G401 (cell line): ENCODE measurements at regions not wholly inside any gene's neighbourhood (a gene's known extent, or its start where the extent isn't known, plus 50 kb on each side); places are given as distances from the start of the nearest gene placed in this dataset.

Source experiments
- DNase-seq: peaks from one replicate; pipeline ENCODE4 v3.0.0-alpha.2; 2015; ENCODE audit warnings: low spot score
- in situ Hi-C: cut with HindIII; loops from 2 replicates; pipeline ENCODE4 v1.10.0; 2016; ENCODE audit warnings: low sequenced_read_pairs, mixed read lengths

- DNase-seq: no peak
- in situ Hi-C loops: no loop called here
These were observed 68.1 kb upstream of the F3 start for GRCh38 chr1:94609619-94610018.

GRCh38 chr1:94608852-94609530 is 67.4 kb upstream of the F3 start:
- no peak for DNase-seq
- in situ Hi-C loops: no loop called here

GRCh38 chr1:94608142-94608851 is 66.7 kb upstream of the F3 start:
- in situ Hi-C loops: no loop called here
- no peak for DNase-seq

GRCh38 chr1:94607398-94607797 is 65.8 kb upstream of the F3 start:
- no peak for DNase-seq
- in situ Hi-C loops: no loop called here

- in situ Hi-C loops: no loop called here
- no peak for DNase-seq
These were observed 64.9 kb upstream of the F3 start for GRCh38 chr1:94606471-94606870.

GRCh38 chr1:94603663-94604062 is 62.1 kb upstream of the F3 start:
- no peak for DNase-seq
- in situ Hi-C loops: no loop called here

GRCh38 chr1:94602802-94603625 is 61.5 kb upstream of the F3 start:
- DNase-seq: no peak
- in situ Hi-C loops: no loop called here

- no peak for DNase-seq
- in situ Hi-C loops: no loop called here
These were observed 60.8 kb upstream of the F3 start for GRCh38 chr1:94602316-94602715.

GRCh38 chr1:94600556-94600955 is 59.0 kb upstream of the F3 start:
- in situ Hi-C loops: no loop called here

GRCh38 chr1:94599095-94599813 is 57.7 kb upstream of the F3 start:
- peak; percentile 20 for DNase-seq

More at GRCh38 chr1:94600556-94600955, 59.0 kb upstream of the F3 start:
- DNase-seq: no peak

GRCh38 chr1:94597701-94598100 is 56.1 kb upstream of the F3 start:
- in situ Hi-C loops: no loop called here
- no peak for DNase-seq

More at GRCh38 chr1:94599095-94599813, 57.7 kb upstream of the F3 start:
- in situ Hi-C loops: no loop called here

GRCh38 chr1:94596260-94596659 is 54.7 kb upstream of the F3 start:
- DNase-seq: no peak
- in situ Hi-C loops: no loop called here

- no peak for DNase-seq
- in situ Hi-C loops: no loop called here
These were observed 54.1 kb upstream of the F3 start for GRCh38 chr1:94595658-94596057.

GRCh38 chr1:94593611-94594010 is 52.1 kb upstream of the F3 start:
- in situ Hi-C loops: no loop called here
- no peak for DNase-seq

GRCh38 chr1:94592571-94592920 is 51.0 kb upstream of the F3 start:
- no peak for DNase-seq
- in situ Hi-C loops: no loop called here

GRCh38 chr1:94591823-94592570 is 50.4 kb upstream of the F3 start:
- in situ Hi-C loops: no loop called here
- peak; percentile 29 for DNase-seq
